GM21737 (cell line): ENCODE measurements at regions not wholly inside any gene's neighbourhood (a gene's known extent, or its start where the extent isn't known, plus 50 kb on each side); places are given as distances from the start of the nearest gene placed in this dataset.
"Not testable (repeated sequence)": the region's sequence is repeated elsewhere in the genome, so short reads cannot be mapped to it uniquely, and the experiment has no call there.

Experiments
- ATAC-seq: cut with Tn5 transposase; IDR thresholded peaks from one replicate; pipeline ENCODE4 v1.9.1; 2021; ENCODE audit warnings: mild to moderate bottlenecking, moderate library complexity; ENCODE audit not compliant: unreplicated experiment

DNA sequence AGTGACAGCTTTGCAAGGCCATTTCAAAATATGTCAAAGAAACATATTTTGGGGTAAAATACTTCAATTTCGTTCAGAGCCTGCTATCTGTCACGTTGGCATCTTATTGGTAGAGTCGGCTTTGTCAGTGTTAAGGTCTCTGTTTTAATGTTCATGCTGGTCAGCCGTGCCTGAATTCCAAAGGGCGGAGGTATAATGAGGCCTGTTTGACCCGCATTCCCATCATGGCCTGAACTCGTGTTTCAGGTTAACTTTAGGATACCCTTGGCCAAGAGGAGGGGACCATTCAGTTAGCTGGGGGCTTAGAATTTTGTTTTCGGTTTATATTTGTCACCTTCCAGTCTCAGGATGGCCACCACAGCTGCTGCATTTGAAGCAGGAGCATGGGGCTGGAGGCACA, 236.4 kb downstream of the NFATC2 start:
- no peak for ATAC-seq

DNA sequence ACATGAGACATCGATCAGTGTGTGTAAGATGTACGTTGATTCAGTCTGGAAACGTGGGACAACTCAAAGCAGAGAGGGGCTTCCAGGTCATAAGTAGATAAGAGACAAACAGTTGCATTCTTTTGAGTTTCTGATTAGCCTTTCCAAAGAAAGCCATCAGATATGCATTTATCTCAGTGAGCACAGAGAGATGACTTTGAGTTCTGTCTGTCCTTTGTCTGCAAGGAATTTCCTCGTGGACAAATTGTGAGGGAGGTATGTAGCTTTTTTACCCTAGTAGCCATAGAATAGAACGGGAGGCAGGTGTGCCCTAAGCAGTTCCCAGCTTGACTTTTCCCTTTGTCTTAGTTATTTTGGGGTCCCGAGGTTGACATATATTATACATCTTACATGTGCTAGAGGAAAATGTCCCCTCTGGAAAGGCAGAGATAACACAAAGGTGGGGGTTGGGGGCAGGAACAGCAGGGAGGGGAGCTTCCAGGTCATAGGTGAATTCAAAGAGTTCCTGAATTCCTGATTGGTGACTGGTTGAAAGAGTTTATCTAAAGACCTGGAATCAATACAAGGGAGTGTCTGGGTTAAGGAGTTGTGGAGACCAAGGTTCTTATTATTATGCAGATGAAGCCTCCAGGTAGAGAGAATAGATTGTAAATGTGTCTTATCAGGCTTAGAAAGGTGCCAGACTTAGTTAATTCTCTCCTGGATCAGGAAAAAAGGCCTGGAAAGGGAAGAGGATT, 237.0 kb downstream of the NFATC2 start:
- ATAC-seq: no peak

DNA sequence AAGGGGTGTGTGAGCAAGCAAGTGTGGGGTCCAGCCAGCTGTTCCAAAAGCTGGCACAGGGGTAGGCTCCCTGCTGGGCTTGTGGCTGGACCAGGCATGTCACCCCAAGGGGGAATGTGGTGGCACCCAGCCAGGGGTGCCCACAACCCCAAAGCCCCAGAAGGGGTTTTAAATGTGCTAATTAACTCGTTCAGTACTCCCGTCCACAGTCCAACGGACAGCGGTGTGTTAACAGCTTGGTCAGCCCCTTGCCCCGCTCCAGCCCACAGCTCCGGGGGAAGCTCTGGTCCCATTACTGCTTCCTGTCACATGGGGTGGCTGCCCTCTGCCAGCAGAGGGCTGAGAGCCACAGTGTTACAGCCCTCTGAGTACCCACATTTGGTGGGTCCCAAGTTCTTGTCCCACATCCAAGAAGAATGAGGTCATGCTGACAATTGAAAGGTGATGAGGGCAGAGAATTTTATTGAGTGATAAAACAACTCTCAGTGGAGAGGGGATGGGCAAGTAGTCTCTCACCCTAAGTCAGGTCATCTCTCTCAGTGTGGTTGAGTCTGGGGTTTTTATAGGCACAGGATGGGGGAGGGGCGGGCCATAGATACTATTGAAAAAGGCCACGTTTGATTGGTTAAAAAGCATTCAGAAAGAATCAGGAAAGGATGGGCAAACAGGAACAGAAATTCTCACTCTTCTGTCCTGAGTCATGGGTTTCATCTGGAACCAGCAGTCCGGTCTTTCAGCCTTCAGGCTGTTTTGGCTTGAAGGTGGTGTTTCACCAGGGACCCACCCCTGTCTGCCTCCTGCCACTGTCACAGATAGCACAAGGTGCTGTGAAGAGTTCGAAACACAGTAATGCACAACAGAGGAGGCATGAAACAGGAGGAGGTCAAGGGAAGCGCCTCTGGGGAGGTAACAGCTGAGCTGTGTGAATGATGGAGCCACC, 238.5 kb downstream of the NFATC2 start:
- ATAC-seq: no peak

DNA sequence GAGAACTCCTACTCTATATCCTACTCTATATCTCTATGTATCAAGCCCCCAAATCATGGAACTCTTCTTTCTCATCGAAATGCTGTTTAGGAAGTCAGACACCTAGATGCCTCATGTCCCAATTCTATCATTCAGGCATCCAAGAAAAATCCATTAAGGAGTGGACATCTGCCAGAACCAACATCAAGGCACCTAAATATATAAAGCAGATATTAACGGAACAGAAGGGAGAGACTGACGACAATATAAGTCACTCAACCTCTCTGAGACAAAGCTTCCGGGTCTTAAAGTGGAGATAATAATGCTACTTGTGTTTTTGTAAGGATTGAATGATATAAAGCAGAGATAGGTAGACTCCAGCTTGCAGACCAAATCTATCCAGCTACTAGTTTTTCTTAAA, 241.5 kb downstream of the NFATC2 start:
- no peak for ATAC-seq

DNA sequence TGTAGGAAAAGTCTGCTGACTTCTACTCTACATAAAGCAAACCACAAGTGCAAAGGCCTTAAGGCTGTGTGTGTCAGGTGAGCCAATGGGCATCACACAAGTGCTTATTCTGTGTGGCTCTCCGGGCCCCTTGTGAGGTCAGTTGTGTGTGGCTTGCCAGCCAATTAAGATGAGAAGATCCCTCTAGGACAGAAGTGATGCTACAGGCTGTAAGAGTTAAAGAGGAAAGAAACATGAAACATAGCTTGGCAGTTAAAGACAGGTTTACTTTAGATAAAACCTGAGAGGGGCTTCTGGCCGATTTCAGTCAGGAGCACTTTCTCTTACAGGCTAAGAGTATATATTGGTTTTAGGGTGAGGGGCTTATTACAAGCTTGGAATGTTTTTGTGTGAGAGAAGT, 242.4 kb downstream of the NFATC2 start:
- ATAC-seq: no peak

DNA sequence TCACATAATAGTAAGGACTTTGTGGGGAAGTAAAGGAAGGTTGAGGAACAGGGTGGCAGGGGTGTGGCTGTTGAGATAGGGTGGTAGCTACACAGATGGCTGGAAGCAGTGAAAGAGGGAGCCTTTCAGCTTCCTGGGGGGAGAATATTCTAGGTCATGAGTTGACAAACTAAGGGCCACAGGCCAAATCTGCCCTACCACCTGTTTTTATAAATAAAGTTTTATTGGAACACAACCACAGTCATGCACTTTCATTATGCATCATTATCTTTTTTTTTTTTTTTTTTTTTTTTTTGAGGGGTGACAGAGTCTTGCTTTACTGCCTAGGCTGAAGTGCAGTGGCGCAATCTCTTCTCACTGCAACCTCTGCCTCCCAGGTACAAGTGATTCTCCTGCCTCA, 243.1 kb downstream of the NFATC2 start:
- ATAC-seq: no peak

DNA sequence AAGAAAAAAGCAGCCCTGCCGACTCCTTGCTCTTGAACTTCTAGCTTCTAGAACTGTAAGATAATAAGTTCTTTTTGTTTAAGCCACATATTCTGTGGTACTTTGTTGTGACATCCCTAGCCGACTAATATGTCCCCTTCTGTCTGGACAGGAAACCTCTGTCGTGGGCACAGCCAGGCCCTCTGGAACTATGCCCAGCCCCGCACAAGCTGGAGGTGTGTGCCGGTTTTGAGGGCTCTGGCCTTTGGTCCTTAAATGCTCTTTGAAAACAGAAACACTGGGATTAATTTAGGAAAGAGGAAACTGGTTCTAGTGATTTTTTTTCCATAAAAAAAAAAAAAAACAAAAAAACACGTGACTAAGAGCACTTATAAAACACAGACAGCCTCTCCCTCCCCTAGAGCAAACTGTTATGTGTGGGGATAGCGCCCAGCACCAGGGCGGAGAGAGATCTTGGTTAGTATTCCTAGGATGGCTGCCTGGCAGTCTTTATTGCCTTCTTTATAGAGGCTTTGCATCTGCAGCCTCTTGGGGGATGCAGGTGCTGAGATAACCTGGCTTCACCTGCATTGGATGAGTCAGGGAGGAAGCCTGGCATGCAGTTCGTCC, 244.3 kb downstream of the NFATC2 start:
- ATAC-seq: no peak

DNA sequence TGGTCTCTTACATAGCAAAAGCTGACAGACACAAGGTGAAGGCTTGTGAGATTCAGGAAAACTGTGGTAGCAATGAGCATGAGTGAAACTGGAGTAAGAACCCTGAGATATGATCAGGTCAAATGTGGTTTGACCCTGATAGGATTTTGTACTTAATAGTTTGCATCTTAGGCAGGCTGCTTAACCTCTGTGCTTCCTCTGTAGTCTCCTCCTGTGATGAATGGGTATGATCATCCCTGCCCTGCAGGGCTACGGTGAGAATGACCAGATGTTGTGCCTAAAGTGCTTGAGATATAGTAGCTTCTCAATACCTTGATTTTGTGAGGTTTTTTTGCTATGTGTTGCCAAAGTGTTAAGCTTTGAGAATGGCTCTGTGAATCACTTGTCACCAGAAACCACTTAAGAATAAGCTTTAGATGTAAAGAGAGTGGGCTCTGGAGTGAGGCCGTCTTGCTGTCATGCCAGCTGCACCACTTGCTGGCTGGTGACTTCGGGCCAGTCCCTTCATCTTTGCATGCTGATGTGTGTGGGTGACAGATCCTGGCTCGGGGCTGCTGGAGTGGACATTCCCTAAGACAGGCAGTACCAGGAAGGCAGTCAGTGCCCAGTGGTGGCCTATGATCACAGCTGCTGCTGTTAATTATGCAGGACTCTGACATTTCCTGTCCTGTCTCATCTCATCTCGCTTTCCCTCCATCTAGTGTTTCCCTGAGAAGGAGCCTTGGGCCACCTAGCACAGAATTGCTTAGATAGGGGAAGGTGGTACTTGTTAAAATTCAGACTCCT, 254.7 kb downstream of the NFATC2 start:
- no peak for ATAC-seq

DNA sequence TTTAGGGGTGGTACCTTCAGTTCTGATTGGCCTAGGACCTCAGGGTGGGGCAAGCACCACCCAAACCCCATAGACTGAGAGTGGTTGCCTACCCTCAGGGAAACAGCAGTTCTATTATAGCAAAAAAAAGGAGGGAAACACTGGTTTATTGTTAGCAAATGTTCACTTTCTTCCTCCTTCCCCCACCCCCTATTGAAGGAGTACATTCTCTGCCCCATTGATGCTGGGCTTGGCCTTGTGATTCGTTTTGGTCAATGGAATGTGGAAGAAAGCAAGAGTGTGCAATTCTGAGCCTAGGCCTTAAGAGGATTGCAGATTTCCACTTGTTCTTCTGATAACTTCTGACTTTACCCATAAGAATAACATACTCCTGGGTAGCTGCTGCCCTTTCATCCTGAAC, 255.8 kb downstream of the NFATC2 start:
- ATAC-seq: no peak

DNA sequence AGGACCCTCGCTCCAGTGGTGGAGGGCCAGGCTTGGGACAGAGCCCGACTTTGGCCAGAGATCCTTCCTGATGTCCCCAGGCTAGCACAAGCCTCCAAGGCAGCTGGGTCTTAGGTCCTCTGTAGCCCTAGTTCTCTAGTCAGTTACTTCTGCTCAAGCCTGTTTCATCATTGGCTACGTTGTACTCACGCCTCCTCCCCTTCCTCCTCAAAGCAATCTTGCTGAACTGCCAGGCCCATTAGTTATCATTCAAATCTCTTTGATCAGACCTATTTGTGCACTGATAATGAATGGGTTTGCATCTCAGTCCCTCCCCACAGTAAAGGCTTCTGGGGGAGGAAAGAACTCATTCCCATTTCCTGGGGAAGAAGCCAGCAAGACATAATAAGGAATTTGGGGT, 256.8 kb downstream of the NFATC2 start:
- ATAC-seq: no peak

DNA sequence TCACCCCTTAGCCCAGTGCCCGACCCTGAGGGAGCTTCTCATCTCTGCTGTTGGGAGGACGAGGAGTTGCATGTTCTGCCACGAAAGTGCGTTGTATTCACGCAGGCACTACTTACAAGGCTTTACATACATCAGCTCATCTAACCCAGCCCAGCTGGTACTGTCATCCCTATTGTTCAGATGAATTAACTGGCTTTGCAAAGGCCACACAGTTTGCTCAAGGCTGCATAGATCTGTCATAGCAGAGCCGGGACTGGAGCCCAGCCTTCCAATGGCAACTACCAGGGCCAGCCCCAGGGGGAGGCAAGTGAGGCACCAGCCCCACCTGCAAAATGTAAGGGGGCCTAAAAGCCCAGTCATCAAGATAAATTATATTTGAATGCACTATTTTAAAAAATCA, 257.6 kb downstream of the NFATC2 start:
- no peak for ATAC-seq

DNA sequence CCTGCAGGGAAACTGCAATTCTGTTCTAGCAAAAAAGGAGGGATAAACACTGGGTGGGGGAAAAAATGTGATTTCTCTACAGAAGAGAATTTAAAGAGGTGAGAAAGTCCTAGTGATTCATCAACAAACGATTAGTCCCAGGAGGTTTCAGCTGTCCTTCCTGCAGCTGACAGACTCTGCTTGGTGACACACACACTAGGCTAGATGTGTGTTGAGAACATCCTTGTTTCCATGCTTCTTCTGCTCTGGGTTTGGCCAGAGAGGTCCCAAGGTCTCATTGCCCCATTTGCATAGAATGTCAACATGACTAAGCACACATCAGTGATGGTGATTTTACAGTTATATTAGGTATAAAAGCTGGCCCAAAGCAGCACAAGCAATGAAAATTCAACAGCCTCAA, 258.3 kb downstream of the NFATC2 start:
- ATAC-seq: no peak

DNA sequence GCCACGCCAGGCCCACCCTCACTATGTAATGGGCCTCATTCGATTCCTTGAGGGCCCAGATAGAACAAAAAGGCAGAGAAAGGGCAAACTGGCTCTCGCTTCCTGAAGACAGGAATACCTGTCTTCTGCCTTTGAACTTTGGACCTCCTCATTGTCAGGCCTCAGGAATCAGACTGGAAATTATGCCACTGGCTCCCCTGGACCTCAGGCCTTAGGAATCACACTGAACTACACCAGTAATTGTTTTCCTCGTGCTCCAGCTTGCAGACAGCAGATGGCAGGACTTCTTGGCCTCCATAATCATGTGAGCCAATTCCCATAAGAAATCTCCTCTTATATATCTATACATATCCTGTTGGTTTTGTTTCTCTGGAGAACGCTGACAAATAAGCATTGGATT, 258.6 kb upstream of the KCNG1 start:
- ATAC-seq: no peak

DNA sequence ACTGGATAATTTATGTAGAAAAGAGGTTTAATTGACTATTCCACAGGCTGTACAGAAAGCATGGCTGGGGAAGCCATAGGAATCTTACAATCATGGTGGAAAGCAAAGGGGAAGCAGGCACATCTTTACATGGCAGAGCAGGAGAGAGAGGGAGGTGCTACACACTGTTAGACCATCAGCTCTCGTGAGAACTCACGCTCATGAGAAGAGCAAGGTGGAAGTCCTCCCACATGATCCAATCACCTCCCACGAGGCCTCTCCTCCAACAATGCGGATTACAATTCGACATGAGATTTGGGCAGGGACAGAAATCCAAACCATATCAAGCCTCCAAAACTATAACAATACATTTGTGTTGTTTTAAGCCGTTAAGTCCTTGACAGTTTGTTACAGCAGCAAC, 257.1 kb upstream of the KCNG1 start:
- no peak for ATAC-seq

DNA sequence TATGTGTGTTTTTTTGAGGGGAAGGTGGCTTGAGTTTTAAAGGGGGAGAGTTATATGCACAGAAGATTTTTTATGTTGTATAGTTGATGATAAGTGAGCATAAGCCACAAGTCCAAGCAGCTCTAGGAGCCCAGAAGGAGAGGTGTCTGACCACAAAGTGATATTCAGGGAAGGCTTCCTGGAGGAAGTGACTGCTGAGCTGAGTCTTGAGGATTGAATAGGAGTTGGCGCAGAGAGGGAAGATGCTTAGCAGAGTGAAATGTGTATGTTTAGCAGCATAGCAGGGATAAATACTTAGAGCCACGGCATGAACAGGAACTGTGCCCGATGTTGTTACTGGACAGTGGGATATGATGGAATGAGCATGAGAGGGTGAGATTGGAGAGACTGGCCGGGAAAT, 255.1 kb upstream of the KCNG1 start:
- ATAC-seq: no peak

DNA sequence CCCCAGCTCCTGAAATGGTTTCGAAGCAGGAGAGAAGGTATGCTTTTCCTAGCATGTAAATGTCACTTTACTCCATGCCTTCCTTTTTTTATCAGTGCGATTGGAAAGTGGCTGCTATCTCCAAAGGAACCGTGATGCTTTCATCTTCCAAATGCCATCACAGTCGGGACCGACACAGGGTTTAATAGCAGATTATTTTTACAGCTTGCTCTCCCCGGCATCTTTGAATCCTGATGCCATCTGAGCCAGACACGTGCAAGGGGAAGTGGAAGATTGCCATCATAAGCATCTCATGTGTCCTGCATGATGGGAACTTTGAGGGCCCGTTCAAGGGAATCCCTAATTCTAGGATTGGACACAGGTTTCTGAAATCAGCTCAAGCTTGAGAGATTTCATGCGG, 253.4 kb upstream of the KCNG1 start:
- ATAC-seq: no peak

DNA sequence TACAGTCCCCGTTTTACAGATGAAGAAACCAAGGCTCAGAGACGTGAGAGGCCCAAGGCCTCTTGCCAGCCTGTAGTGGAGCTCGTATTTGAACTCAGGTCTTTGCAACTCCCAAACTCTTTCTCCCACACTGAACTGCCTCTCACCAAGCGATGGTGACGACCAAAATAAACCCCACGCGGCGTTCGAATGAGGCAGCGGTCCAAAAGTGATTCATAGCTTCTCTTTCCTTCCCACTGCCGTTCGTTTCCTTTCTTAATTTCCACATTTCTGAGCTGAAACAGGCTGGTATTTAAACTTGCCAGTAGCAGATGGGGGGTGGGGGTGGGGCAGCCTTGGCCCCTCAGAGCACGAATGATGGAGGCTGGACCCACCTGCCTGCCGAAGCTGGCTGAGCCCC, 252.9 kb upstream of the KCNG1 start:
- no peak for ATAC-seq

DNA sequence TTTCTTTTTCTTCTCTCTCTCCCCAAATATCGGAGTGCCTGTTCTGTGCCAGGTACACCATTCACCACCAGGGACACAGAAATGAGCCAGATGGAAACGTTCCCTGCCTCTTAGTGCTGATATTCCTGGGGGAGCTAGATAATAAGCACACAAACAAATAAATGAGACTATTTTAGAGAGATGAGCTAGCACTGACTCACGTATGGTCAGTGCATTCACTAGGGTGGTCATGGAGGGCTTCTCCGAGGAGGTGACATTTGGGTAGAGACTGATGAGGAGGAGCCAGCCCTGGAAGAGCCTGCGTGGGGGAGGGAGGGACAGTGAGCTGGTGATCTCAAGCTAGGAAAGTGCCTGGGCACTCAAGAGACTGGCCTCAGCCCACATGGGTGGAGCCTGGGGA, 252.3 kb upstream of the KCNG1 start:
- no peak for ATAC-seq

DNA sequence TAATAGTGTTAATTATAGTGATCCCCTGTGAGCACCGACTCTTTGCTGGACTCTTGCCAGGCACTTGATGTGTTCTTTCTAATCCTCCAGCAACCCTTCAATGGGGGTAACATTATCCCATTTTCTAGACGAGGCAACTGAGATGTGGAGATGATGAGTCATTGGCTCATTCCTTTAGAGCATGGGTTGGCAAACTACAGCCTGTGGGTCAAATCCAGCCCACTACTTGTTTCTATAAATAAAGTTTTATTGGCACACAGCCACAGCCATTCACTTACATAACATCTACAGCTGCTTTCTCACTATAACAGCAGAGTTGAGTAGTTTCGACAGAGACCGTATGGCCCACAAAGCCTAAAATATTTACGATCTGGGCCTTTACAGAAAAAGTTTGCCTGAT, 249.5 kb upstream of the KCNG1 start:
- ATAC-seq: no peak

DNA sequence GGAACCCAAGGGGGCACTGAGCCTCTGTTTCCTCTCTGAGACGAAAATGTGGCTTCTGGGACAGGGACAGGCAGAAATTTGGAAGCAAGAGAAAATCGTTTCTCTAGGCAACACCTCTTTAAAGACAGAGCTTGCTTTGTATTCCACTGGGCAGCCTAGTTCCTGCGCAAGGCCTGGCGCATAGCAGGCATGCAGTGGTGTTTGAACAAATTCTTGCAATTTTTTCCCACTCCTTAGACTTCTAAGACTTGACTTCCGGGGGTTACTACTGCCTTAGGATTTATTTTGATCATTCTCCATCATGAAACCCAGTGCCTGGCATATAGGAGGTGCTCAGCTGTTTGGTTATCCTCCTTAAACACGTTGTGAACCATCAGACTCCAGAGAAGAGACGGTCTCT, 249.0 kb upstream of the KCNG1 start:
- ATAC-seq: no peak

DNA sequence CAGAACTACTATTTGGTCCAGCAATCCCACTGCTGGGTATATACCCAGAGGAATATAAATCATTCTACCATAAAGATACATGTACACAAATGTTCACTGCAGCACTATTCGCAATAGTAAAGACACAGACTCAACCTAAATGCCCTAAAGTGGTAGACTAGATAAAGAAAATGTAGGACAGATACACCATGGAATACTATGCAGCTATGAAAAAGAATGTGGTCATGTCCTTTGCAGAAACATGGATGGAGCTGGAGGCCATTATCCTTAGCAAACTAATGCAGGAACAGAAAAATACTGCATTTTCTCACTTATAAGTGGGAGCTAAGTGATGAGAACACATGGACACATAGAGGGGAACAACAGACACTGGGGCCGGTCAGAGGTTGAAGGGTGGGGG, 248.4 kb upstream of the KCNG1 start:
- ATAC-seq: not testable (repeated sequence)
